Neural progenitor cell (in vitro differentiated cells): ENCODE measurements at regions not wholly inside any gene's neighbourhood (a gene's known extent, or its start where the extent isn't known, plus 50 kb on each side); places are given as distances from the start of the nearest gene placed in this dataset.

ENCODE experiments used
- DNase-seq: peaks from one replicate; pipeline ENCODE4 v3.0.0-alpha.2; 2016; ENCODE audit warnings: low spot score
- H2AFZ ChIP-seq: fragments of 200-600 bp; sonication (generic); replicated peaks from 2 replicates; pipeline ENCODE4 v1.6.1; 2016; ENCODE audit warnings: antibody characterized with exemption
- H3F3A ChIP-seq: fragments of 200-600 bp; sonication (generic); 2 replicates; pipeline ENCODE4 v1.6.1; 2016; ENCODE audit warnings: antibody characterized with exemption, low read depth
- H3K27ac ChIP-seq: fragments of 200-600 bp; sonication (generic); 2 replicates; pipeline ENCODE4 v1.5.1; 2016; ENCODE audit warnings: mild to moderate bottlenecking
- H3K27me3 ChIP-seq: fragments of 200-600 bp; sonication (generic); 2 replicates; pipeline ENCODE4 v1.6.1; 2016; ENCODE audit warnings: mild to moderate bottlenecking, moderate library complexity
- H3K36me3 ChIP-seq: fragments of 200-600 bp; sonication (generic); 2 replicates; pipeline ENCODE4 v1.5.1; 2016
- H3K4me1 ChIP-seq: fragments of 200-600 bp; sonication (generic); 2 replicates; pipeline ENCODE4 v1.6.1; 2016; ENCODE audit warnings: mixed run types
- H3K4me2 ChIP-seq: fragments of 200-600 bp; sonication (generic); 2 replicates; pipeline ENCODE4 v1.6.1; 2016
- H3K4me3 ChIP-seq: fragments of 200-600 bp; sonication (generic); 2 replicates; pipeline ENCODE4 v1.5.1; 2016
- H3K79me2 ChIP-seq: fragments of 200-600 bp; sonication (generic); 2 replicates; pipeline ENCODE4 v1.6.1; 2016; ENCODE audit warnings: low read depth
- H3K9ac ChIP-seq: fragments of 200-600 bp; sonication (generic); 2 replicates; pipeline ENCODE4 v1.6.1; 2016
- H3K9me3 ChIP-seq: fragments of 200-600 bp; sonication (generic); 2 replicates; pipeline ENCODE4 v1.5.1; 2016; ENCODE audit warnings: low read depth
- H4K20me1 ChIP-seq: fragments of 200-600 bp; sonication (generic); 2 replicates; pipeline ENCODE4 v1.6.1; 2016; ENCODE audit warnings: low read depth
- H3K27ac Mint-ChIP-seq: 3 replicates; pipeline ENCODE4 v1.8.0; 2021; ENCODE audit warnings: mixed read lengths
- H3K27me3 Mint-ChIP-seq: 2 replicates; pipeline ENCODE4 v1.8.0; 2022; ENCODE audit warnings: low read depth, mild to moderate bottlenecking, inconsistent platforms, moderate library complexity, mixed read lengths; ENCODE audit not compliant: insufficient read depth
- H3K36me3 Mint-ChIP-seq: 3 replicates; pipeline ENCODE4 v1.8.0; 2021; ENCODE audit warnings: mixed read lengths
- H3K4me1 Mint-ChIP-seq: 3 replicates; pipeline ENCODE4 v1.8.0; 2021; ENCODE audit warnings: mixed read lengths
- H3K4me3 Mint-ChIP-seq: 3 replicates; pipeline ENCODE4 v1.8.0; 2021; ENCODE audit warnings: mild to moderate bottlenecking, moderate library complexity, mixed read lengths
- H3K9me3 Mint-ChIP-seq: 3 replicates; pipeline ENCODE4 v1.8.0; 2020; ENCODE audit warnings: mixed read lengths
- CTCF ChIP-seq: fragments of 200-600 bp; sonication (generic); IDR thresholded peaks from 2 replicates; pipeline ENCODE4 v1.5.1; 2017; ENCODE audit warnings: antibody characterized with exemption, mild to moderate bottlenecking
- EZH2 ChIP-seq: fragments of 200-600 bp; sonication (generic); IDR thresholded peaks from 2 replicates; pipeline ENCODE4 v1.6.1; 2017; ENCODE audit warnings: antibody characterized with exemption, mild to moderate bottlenecking, moderate library complexity
- EZH2phosphoT487 ChIP-seq: fragments of 200-600 bp; sonication (generic); IDR thresholded peaks from 2 replicates; pipeline ENCODE4 v1.6.1; 2017; ENCODE audit warnings: antibody characterized with exemption

GRCh38 chr18:78650926-78651325 lies 328.7 kb upstream of the SALL3 start:
- Histone ChIP-seq H3K9me3 (peaks cover 8% of the 10 kb centered on the region), H3F3A (peaks cover 3% of the 10 kb centered on the region), H3K4me3 (no peak overlapping the region), H2AFZ (no peak overlapping the region), H3K9ac (no peak overlapping the region), H3K36me3 (no peaks in the 10 kb centered on the region), H3K4me2 (no peak overlapping the region), H4K20me1 (no peaks in the 10 kb centered on the region), H3K27me3 (no peaks in the 10 kb centered on the region), H3K79me2 (no peaks in the 10 kb centered on the region), H3K4me1 (no peaks in the 10 kb centered on the region), H3K27ac (no peak overlapping the region)
- TF ChIP-seq CTCF (no peak), EZH2 (no peak), EZH2phosphoT487 (no peak)
- Mint-ChIP-seq H3K4me1 (no peaks in the 10 kb centered on the region), H3K27ac (no peak overlapping the region), H3K36me3 (peaks cover 2% of the 10 kb centered on the region), H3K4me3 (no peak overlapping the region), H3K9me3 (peaks cover 39% of the 10 kb centered on the region), H3K27me3 (peaks cover 2% of the 10 kb centered on the region)
- DNase-seq = no peak

GRCh38 chr18:78652001-78652545 lies 327.5 kb upstream of the SALL3 start:
- Histone ChIP-seq H3K36me3 (no peaks in the 10 kb centered on the region), H3K4me2 (no peak overlapping the region), H4K20me1 (no peaks in the 10 kb centered on the region), H3K79me2 (no peaks in the 10 kb centered on the region), H3F3A (peaks cover 3% of the 10 kb centered on the region), H3K9ac (no peak overlapping the region), H3K27me3 (no peaks in the 10 kb centered on the region), H3K4me3 (no peak overlapping the region), H3K27ac (no peak overlapping the region), H3K9me3 (peaks cover 8% of the 10 kb centered on the region), H2AFZ (no peak overlapping the region), H3K4me1 (no peaks in the 10 kb centered on the region)
- Mint-ChIP-seq H3K27ac (no peak overlapping the region), H3K4me3 (no peak overlapping the region), H3K9me3 (peaks cover 45% of the 10 kb centered on the region), H3K36me3 (peaks cover 3% of the 10 kb centered on the region), H3K27me3 (peaks cover 7% of the 10 kb centered on the region), H3K4me1 (no peaks in the 10 kb centered on the region)
- TF ChIP-seq EZH2 (no peak), EZH2phosphoT487 (no peak), CTCF (no peak)
- no peak for DNase-seq

GRCh38 chr18:78655921-78656320 lies 323.7 kb upstream of the SALL3 start:
- H3K79me2 ChIP-seq = no peaks in the 10 kb centered on the region
- H3K27ac Mint-ChIP-seq = no peak overlapping the region

More at GRCh38 chr18:78655921-78656320, 323.7 kb upstream of the SALL3 start:
- H3K4me1 Mint-ChIP-seq = no peaks in the 10 kb centered on the region
- no peak overlapping the region for H3K9ac ChIP-seq
- H2AFZ ChIP-seq = no peak overlapping the region
- H3K4me3 ChIP-seq = no peak overlapping the region
- no peaks in the 10 kb centered on the region for H3K36me3 ChIP-seq
- peaks cover 8% of the 10 kb centered on the region for H3K9me3 ChIP-seq
- H3K27me3 Mint-ChIP-seq = peaks cover 12% of the 10 kb centered on the region
- TF ChIP-seq EZH2phosphoT487 = no peak
- no peak for TF ChIP-seq CTCF
- no peak for TF ChIP-seq EZH2
- peaks cover 3% of the 10 kb centered on the region for H3K36me3 Mint-ChIP-seq
- no peak overlapping the region for H3K4me3 Mint-ChIP-seq
- H3K27me3 ChIP-seq = no peaks in the 10 kb centered on the region
- H3K9me3 Mint-ChIP-seq = peaks cover 48% of the 10 kb centered on the region
- no peak for DNase-seq
- peaks cover 3% of the 10 kb centered on the region for H3F3A ChIP-seq
- H3K4me2 ChIP-seq = no peak overlapping the region
- H3K27ac ChIP-seq = no peak overlapping the region
- H4K20me1 ChIP-seq = no peaks in the 10 kb centered on the region
- H3K4me1 ChIP-seq = no peaks in the 10 kb centered on the region
